ENCODE measurements at regions not wholly inside any gene's neighbourhood (a gene's known extent, or its start where the extent isn't known, plus 50 kb on each side); places are given as distances from the start of the nearest gene placed in this dataset.
A peak's percentile ranks its signal among the peaks of the same experiment; 100 is the strongest.
"Not testable (repeated sequence)": the region's sequence is repeated elsewhere in the genome, so short reads cannot be mapped to it uniquely, and the experiment has no call there.

DNA sequence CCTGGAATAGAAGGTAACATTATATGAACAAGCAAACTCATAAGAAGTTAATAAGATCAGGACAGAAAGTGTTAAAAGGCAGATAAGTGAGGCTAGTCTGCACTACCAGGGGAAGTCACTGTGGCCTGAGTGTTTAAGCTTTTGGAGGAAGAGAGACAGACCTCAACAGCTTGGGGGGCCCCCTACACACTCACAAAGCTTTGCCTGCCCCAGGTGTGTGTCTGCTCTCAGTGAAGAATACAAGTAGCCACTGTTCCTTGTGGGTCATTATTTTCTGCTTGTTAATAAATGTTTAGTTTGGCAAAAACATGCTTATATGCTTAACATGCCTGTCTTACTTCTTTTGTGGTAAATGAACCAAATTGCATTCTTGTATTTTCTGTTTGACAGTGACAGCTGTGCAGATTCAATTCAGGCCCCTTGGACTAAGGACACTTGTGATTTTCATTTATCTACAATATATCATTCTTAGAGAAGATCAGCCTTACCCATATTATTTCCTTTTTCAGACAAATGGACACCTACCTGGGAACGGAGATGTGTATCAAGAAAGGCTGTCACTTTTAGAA lies 50.7 kb upstream of the C12orf71 start:
- Mint-ChIP-seq H3K9me3 (peaks cover 0 to 3% (median 2%) of the 10 kb centered on the region in 3 donors), H3K27ac (no peak overlapping the region), H3K4me1 (peaks cover 0 to 1% (median 0%) of the 10 kb centered on the region in 3 donors), H3K36me3 (peaks cover 6% of the 10 kb centered on the region), H3K4me3 (no peak overlapping the region), H3K27me3 (no peaks in the 10 kb centered on the region)

DNA sequence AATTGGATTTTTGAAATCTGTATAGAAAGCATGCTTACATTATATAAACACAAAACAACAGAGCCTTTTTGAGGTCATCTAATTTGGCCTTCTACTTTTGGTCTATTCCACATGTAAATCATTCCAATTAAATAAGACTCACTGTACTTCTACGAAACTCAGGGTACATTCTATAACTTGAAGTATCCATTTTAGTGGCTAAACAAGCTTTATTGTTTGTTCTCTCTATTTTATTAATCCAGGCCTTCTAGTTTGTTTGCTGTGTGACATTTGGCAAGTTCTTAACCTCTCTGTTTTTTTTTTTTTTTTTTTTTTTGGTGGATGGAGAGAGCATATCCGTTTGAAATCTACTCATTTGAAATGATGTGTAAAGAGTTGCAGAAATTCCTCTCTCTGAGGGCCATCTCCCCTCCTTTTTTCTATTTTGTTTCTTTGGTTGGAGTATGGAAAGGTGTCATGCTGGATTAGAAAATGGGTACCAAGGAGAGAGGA lies 58.1 kb upstream of the C12orf71 start:
- no peak overlapping the region for H3K4me3 Mint-ChIP-seq
- H3K4me1 Mint-ChIP-seq: peaks cover 7 to 13% (median 10%) of the 10 kb centered on the region in 3 donors
- H3K9me3 Mint-ChIP-seq: peaks cover 0 to 3% (median 2%) of the 10 kb centered on the region in 3 donors
- no peaks in the 10 kb centered on the region for H3K27me3 Mint-ChIP-seq
- peaks cover 6% of the 10 kb centered on the region for H3K36me3 Mint-ChIP-seq
- no peak overlapping the region for H3K27ac Mint-ChIP-seq

DNA sequence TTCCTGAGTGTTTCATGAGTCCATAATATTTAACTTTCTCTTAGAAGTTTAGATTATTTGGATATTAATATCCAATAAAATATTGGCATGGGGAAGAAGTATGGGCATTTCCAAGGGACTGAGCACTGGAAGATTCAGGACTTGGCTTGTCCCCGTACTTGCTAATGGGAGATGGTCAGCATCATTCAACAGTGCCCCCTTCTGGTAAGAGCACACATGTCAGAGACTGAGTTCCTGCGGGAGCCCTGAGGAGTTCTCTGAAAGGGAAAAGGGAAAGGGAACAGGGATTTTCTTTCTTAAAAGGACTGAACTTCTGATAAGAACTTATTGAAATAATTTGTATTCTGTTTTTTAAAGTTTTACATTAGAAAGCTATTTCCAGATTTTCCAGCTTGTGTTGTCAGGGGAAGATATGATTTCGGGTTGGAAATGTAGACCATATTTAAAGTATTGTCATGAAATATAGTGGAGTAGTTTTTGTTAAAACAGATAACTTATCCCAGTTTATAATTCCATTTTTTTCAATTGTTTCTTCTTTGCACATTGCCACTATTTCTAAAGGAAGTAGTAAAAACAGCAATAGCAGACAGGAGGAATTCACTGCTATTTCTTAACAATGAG lies 59.8 kb upstream of the C12orf71 start:
- H3K4me1 Mint-ChIP-seq: peaks cover 7 to 13% (median 10%) of the 10 kb centered on the region in 3 donors
- H3K27ac Mint-ChIP-seq: no peak overlapping the region
- H3K36me3 Mint-ChIP-seq: peaks cover 4% of the 10 kb centered on the region
- no peaks in the 10 kb centered on the region for H3K9me3 Mint-ChIP-seq
- H3K27me3 Mint-ChIP-seq: no peaks in the 10 kb centered on the region
- no peak overlapping the region for H3K4me3 Mint-ChIP-seq

DNA sequence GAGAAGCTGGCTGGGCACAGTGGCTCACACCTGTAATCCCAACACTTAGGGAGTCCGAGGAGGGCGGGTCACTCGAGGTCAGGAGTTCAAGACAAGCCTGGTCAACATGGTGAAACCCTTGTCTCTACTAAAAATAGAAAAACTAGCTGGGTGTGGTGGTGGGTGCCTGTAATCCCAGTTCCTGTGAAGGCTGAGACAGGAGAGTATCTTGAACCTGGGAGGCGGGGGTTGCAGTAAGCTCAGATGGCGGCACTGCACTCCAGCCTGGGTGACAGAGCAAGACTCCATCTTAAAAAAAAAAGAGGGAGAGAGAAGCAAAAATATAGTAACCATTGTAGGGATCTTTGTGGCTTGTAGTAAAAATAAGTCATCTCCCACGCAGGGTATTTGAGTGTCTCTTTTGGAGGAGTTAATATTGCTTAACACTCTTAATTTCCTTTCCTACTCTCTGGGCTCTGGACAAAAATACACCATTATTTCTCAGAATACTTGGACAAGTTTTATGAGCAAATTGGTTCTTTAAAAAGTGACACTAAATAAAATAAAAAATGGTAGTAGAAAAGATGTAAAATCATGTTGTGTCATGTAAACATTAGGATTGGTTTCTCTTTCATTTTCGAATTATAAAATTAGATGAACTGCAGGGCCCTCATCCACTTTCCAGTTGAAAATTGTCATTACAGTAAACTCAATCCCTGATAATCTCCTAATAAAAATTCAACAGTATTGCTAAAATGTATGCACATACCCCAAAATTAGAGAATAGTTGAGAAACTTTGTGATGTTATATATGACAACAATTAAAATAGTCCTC lies 61.1 kb upstream of the C12orf71 start:
- peak overlapping the region in 3 of 4 donors; percentile 21 to 83 (median 48) for H3K4me3 Mint-ChIP-seq
- H3K27ac Mint-ChIP-seq: peak overlapping the region in 1 of 3 donors; percentile 21
- H3K27me3 Mint-ChIP-seq: no peaks in the 10 kb centered on the region
- H3K4me1 Mint-ChIP-seq: peaks cover 8 to 13% (median 10%) of the 10 kb centered on the region in 3 donors
- H3K36me3 Mint-ChIP-seq: peaks cover 4% of the 10 kb centered on the region
- H3K9me3 Mint-ChIP-seq: no peaks in the 10 kb centered on the region

DNA sequence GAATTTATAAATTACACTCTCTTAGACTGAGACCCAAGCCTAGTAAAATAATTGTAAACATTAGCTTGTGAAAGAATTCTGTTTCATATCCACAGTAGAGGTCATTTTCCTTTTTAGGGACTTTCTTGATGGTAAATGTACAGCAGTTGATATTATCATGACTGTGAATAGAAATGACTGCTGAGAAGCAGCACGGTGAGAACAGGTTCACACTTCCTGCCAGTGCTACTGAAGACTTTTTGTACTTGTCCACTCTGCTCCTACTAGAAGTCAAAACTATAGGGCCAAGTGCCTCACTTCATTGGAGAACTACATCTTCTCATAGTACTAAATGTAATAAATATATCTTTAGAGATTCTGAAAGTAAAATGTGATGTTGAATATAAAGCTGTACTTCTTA lies 63.3 kb upstream of the C12orf71 start:
- H3K27ac Mint-ChIP-seq, H3K4me3 Mint-ChIP-seq, H3K36me3 Mint-ChIP-seq, H3K9me3 Mint-ChIP-seq, H3K27me3 Mint-ChIP-seq: not testable (repeated sequence)
- H3K4me1 Mint-ChIP-seq: peaks cover 10 to 13% (median 11%) of the 10 kb centered on the region in 3 donors

DNA sequence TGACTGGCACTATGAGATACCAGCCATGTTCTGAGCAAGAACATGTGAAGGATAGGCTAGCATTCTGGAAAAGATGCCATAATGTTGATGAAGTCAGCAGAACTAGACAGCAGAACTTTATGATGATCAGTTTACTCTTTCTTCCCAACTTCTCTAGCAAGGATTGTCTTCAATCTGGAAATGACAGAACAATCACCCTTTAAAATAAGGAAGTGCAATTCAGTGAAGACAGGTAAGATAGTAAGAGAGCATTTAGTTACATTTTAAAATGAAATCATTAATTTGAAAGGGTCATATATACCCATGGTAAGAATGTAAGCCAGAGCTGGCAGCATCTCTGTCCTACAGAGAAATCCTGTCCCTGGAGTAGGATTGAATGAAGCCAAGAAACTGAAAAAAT lies 66.0 kb upstream of the C12orf71 start:
- H3K4me1 Mint-ChIP-seq: peaks cover 3 to 14% (median 13%) of the 10 kb centered on the region in 3 donors
- no peak overlapping the region for H3K4me3 Mint-ChIP-seq
- H3K36me3 Mint-ChIP-seq: no peaks in the 10 kb centered on the region
- H3K27me3 Mint-ChIP-seq: no peaks in the 10 kb centered on the region
- no peak overlapping the region for H3K27ac Mint-ChIP-seq
- H3K9me3 Mint-ChIP-seq: no peaks in the 10 kb centered on the region

DNA sequence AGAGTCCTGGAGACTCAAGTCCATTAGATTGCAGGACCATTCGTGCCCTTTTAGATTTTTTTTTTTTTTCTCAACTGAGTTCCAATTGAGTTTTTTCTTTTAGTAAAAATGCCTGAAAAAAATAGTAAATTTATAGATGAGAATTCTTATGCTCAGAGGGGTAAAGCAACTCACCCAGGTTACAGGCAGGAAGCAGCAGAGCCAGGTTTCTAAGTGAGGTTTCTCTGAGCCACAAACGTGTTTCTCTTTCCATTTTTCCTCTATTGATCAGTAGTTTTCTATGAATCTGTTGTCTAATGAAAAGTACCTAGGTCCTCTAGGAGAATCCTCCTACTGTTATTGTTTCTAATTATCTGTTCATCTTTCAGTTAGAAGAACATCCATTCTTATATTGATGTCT lies 66.4 kb upstream of the C12orf71 start:
- no peak overlapping the region for H3K4me3 Mint-ChIP-seq
- no peaks in the 10 kb centered on the region for H3K27me3 Mint-ChIP-seq
- no peaks in the 10 kb centered on the region for H3K9me3 Mint-ChIP-seq
- H3K36me3 Mint-ChIP-seq: no peaks in the 10 kb centered on the region
- no peak overlapping the region for H3K27ac Mint-ChIP-seq
- peaks cover 0 to 11% (median 9%) of the 10 kb centered on the region in 3 donors for H3K4me1 Mint-ChIP-seq

DNA sequence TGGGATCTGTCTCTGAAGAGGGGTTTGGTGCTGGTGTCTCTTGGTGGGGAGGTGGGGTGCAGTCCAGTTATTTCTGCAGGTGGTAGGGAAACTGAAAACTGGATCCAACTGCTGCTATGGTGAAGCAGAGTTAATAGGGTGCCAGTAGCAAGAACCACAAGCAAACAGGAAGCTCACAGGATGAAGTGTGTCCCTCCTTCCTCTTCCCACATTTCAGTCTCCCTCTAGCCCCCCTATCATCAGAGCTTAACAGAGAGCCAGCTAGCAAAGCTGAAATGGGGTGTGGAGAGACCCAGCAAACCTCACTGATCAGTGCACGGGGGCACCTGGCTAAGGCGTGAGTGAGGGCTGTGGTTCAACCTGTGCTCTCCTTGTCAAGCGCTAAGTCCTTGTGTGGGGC lies 69.1 kb upstream of the C12orf71 start:
- Mint-ChIP-seq H3K9me3 (no peaks in the 10 kb centered on the region), H3K4me1 (peaks cover 0 to 8% (median 4%) of the 10 kb centered on the region in 3 donors), H3K36me3 (no peaks in the 10 kb centered on the region), H3K27ac (no peak overlapping the region), H3K27me3 (no peaks in the 10 kb centered on the region), H3K4me3 (no peak overlapping the region)

DNA sequence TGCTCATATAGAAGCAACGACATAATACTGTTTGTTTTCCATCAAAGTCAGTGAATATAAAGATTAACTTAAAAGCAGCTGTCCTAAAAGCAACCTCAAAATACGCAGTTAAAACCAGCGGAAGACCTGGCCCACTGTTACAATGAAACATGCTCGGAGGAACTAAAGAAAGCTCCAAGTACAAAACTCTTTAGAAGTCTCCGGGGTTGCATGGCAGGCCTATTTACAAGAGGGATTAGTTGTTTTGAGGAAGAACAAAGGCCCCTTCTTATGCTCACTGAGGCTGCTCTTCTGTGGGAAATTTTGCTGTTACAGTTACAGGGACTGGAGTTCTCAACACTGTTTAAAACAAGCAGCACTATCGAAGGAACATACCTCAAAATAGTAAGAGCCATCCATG lies 75.9 kb upstream of the C12orf71 start:
- no peak overlapping the region for H3K27ac Mint-ChIP-seq
- H3K27me3 Mint-ChIP-seq: no peaks in the 10 kb centered on the region
- peaks cover 13 to 23% (median 15%) of the 10 kb centered on the region in 3 donors for H3K4me1 Mint-ChIP-seq
- peaks cover 0 to 4% (median 0%) of the 10 kb centered on the region in 3 donors for H3K9me3 Mint-ChIP-seq
- no peak overlapping the region for H3K4me3 Mint-ChIP-seq
- H3K36me3 Mint-ChIP-seq: peaks cover 2% of the 10 kb centered on the region

DNA sequence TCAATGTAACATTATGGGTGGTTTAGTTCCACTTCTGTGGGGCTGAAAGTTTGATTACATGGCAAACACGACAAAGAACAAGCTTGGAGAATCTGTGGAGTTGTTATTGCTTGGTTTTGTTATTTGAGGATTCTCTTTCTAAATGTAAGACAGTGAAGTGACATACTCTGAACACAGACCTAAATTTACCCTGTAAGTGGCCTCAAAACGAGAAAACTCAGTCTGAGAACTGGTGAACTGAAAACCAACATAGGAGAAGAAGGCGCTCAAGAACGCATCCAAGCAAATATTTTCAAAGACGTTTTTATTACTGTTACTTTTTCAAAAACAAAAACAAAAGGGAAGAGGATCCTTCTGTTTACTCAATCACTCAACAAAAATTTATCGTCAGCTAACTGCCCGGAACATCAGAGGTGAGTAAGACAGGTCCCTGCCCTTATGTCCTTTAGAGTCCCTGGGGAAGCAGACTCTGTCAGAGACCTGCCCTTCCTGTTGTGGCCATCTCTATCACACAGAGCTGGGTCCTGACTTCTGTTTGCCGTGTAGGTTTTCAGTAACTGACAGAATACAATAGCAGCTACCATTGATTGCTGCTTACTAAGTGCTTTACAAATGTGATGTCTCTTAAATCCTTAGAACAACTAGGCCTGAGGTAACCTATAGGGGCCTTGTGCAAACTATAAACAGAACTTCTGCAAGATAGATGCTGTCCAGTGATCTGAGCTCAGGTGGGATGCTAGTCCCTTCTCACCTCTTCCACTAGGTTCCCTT lies 79.3 kb upstream of the C12orf71 start:
- H3K27me3 Mint-ChIP-seq: no peaks in the 10 kb centered on the region
- H3K36me3 Mint-ChIP-seq: peaks cover 5% of the 10 kb centered on the region
- H3K27ac Mint-ChIP-seq: peak overlapping the region; percentile 31 to 92 (median 89)
- H3K4me3 Mint-ChIP-seq: peak overlapping the region in 3 of 4 donors; percentile 26 to 80 (median 79)
- H3K9me3 Mint-ChIP-seq: peaks cover 0 to 4% (median 0%) of the 10 kb centered on the region in 3 donors
- peaks cover 23 to 32% (median 25%) of the 10 kb centered on the region in 3 donors for H3K4me1 Mint-ChIP-seq

DNA sequence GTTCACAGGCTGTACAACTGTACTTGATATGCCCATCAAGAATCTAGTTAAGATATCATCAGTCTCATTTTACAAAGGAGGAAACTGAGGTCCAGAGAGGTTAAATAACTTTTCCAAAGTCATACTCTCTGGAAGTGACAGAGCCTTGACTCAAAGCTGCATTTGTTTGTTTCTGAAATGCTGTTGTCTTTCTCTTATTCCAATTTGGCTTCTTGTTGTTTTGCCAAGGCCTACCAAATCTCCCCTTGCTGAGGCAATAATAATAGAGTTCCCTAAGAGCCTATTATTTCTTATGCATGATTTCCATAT lies 79.8 kb upstream of the C12orf71 start:
- Mint-ChIP-seq H3K27ac (peak overlapping the region; percentile 31 to 92 (median 54)), H3K9me3 (peaks cover 0 to 4% (median 0%) of the 10 kb centered on the region in 3 donors), H3K4me3 (peak overlapping the region in 3 of 4 donors; percentile 26 to 80 (median 79)), H3K27me3 (no peaks in the 10 kb centered on the region), H3K4me1 (peaks cover 23 to 32% (median 25%) of the 10 kb centered on the region in 3 donors), H3K36me3 (peaks cover 8% of the 10 kb centered on the region)

DNA sequence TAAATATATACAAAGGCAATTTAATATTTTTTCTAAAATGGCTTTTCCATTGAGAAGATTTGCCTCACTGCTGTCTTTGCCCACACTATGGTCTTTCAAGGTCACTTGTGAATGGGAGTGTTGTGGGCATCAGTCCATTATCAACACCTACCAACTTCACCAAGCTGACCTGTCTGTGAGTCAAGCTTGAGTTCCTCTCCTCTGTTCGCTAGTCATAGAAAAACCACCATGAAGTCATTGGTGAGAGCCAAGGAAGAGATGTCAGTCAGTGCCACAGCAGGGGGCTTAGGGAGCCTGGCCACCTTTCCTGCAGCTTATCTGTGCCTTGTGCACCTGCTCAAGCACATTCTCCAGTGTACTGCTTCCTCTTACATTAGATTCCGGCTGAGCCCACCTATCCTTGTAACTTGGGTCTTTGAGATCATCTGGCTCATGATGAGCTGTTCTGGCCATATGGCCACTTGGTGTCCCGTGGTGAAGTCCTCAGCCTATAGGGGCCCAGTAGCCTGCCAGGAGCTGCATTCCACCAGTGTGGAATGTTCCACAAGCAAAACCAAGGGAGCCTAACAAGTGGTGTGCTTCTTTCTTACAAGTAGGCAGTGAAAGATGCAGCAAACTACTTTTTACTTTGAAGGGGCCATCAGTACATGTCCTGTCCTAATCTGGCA lies 80.8 kb upstream of the C12orf71 start:
- H3K36me3 Mint-ChIP-seq: peaks cover 8% of the 10 kb centered on the region
- H3K27ac Mint-ChIP-seq: no peak overlapping the region
- no peaks in the 10 kb centered on the region for H3K27me3 Mint-ChIP-seq
- H3K4me1 Mint-ChIP-seq: peaks cover 23 to 32% (median 25%) of the 10 kb centered on the region in 3 donors
- peak overlapping the region in 2 of 4 donors; percentile 25 to 58 for H3K4me3 Mint-ChIP-seq
- peaks cover 0 to 4% (median 0%) of the 10 kb centered on the region in 3 donors for H3K9me3 Mint-ChIP-seq

DNA sequence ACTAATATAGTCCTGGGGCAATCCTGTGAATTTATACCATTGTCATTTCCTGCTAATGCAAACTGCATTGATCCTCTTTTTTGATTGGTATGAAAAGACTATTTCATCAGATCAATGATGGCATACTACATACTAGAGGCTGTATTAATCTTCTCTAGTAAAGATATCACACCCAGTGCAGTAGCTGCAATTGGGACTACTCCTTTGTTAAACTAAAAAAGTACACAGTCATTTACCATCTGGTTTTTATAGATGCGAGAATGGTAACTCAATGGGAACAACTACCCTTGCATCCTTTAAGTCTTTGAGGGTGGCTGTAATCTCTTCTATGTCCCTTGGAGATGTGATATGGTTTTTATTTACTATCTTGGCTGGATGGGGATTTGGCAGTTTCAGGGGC lies 80.2 kb upstream of the STK38L start:
- peaks cover 8% of the 10 kb centered on the region for H3K36me3 Mint-ChIP-seq
- H3K27me3 Mint-ChIP-seq: no peaks in the 10 kb centered on the region
- H3K4me1 Mint-ChIP-seq: peaks cover 23 to 32% (median 25%) of the 10 kb centered on the region in 3 donors
- H3K4me3 Mint-ChIP-seq: no peak overlapping the region
- peaks cover 0 to 4% (median 0%) of the 10 kb centered on the region in 3 donors for H3K9me3 Mint-ChIP-seq
- no peak overlapping the region for H3K27ac Mint-ChIP-seq

DNA sequence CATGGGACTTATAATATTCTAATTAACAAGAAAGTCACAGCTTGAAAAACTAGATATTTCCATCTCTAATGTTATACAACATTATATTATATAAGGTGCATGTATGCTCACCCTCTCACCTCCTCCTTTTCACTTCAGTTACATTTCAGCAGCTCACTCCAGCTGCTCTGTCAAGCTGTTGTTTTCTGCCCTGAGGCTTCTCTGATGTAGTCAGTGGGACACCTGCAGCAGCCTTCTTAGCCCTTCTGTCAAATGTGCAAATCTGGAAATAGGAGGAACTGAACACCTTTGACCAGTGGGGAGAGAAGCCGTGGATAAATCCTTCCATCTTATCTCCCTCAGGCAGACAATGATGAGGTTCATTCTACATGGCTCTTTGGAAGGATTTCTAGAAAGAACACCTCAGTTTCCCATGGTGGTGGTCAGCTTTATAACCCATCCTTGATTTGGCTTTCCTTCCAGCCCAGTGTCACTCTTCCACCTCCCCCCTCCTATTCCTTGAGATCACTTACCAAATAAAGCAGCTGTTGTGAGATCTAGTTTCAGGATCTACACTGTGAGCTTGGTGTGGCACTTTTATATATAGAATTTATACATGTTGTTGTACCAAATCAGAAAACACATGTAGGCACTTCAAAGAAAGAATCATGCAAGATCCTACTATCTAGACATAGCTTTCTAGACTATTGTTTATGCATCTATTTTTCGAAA lies 79.6 kb upstream of the STK38L start:
- Mint-ChIP-seq H3K27me3 (no peaks in the 10 kb centered on the region), H3K36me3 (peaks cover 6% of the 10 kb centered on the region), H3K4me3 (no peak overlapping the region), H3K4me1 (peaks cover 23 to 32% (median 25%) of the 10 kb centered on the region in 3 donors), H3K9me3 (peaks cover 0 to 4% (median 0%) of the 10 kb centered on the region in 3 donors), H3K27ac (no peak overlapping the region)
